ENCODE measurements at regions not wholly inside any gene's neighbourhood (a gene's known extent, or its start where the extent isn't known, plus 50 kb on each side); places are given as distances from the start of the nearest gene placed in this dataset.
A peak's percentile ranks its signal among the peaks of the same experiment; 100 is the strongest.

DNA sequence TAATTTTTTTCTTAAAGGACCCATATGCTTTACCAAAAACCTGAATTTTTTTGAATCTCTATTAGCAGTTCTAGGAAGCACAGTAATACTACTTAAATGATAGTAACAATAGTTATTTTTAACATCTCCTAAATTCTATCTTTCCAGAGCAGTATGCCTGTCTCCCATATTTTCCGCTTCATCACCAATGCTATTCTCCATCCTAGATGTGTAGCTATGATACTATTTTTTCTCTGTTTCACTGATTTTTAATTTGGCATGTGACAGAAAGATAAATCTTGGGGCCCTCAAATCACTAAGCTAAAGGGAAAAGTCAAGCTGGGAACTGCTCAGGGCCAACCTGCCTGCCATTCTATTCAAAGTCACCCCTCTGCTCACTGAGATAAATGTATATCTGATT is 102.3 kb upstream of the HMCN1 start:
- no peak for ATAC-seq
- TF ChIP-seq RARB (CRISPR knock-in tag; IDR thresholded peaks at IDR 0.05): no peak
- TF ChIP-seq PPARA (CRISPR knock-in tag; IDR thresholded peaks at IDR 0.05; ENCODE audit: borderline replicate concordance): no peak
- no peak for TF ChIP-seq ZFP3 (CRISPR knock-in tag; IDR thresholded peaks at IDR 0.05)
- TF ChIP-seq ZNF8 (CRISPR knock-in tag; IDR thresholded peaks at IDR 0.05): no peak
- TF ChIP-seq TSHZ2 (CRISPR knock-in tag; IDR thresholded peaks at IDR 0.05): no peak
- no peak for TF ChIP-seq CREB5 (CRISPR knock-in tag; IDR thresholded peaks at IDR 0.05; ENCODE audit: low read depth)

DNA sequence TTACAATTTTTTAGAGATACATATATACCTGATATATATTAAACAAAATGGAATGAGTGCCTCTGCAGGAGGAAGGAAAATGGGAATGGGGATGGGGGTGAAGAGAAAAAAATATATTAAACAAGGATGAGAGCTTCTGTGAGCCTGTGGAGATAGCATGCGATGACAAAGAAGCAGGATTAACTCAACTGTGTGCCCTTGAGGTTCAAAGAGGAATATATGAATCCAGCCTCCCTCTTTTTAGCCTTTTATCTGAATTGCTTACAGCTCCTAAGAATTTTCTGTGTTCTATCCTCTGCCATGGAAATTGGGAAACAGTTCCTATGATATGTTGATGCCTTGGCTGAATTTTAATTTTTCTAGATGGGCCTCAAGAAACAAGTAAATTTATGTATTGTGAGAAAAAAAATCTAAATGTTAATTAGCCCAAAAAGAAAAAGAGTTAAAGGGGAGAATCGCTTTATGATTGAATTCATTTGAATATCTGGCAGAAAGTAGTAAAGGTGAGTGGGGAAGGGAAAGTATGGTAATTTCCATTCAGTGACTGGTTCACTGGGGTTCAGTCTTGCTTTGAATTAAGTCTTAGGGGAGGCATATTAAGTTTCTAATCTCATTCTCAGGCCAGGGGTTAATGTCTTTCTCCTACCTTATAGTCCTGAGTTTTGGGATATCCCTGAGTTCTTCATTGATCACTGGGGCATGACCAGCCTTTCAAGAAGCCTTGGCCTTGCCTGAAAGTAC is 106.3 kb upstream of the HMCN1 start:
- no peak for TF ChIP-seq ESRRG (CRISPR knock-in tag; IDR thresholded peaks at IDR 0.05)
- no peak for ATAC-seq

DNA sequence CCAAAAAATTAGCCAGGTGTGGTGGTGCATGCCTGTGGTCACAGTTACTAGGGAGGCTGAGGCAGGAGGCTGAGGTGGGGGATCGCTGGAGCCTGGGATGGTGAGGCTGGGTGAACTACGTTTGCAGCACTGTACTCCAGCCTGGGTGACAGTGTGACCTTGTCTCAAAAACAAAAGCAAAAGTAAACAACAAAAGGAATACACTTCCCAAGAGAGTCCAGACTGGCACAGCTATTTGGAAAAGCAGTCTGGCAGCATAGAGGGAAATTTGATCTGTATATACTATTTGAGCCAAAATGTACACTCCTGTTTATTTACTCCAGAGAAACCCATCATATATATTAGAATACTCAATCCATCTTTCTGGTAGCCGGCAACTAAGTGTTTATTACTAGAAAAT is 107.0 kb upstream of the HMCN1 start:
- ATAC-seq: peak; percentile 57
- TF ChIP-seq BACH2 (CRISPR knock-in tag; IDR thresholded peaks at IDR 0.05; ENCODE audit: borderline replicate concordance) (no peak), PATZ1 (CRISPR knock-in tag; IDR thresholded peaks at IDR 0.05; ENCODE audit: borderline replicate concordance) (no peak), CSDC2 (CRISPR knock-in tag; IDR thresholded peaks at IDR 0.05) (no peak), SNAI2 (CRISPR knock-in tag; IDR thresholded peaks at IDR 0.05) (no peak), RARB (CRISPR knock-in tag; IDR thresholded peaks at IDR 0.05) (no peak), ZNF565 (CRISPR knock-in tag; conservative IDR thresholded peaks at IDR 0.05; ENCODE audit: low read depth) (no peak), CREB5 (CRISPR knock-in tag; IDR thresholded peaks at IDR 0.05; ENCODE audit: low read depth) (no peak), TCF4 (CRISPR knock-in tag; IDR thresholded peaks at IDR 0.05; ENCODE audit: borderline replicate concordance) (no peak), ZFP30 (CRISPR knock-in tag; IDR thresholded peaks at IDR 0.05) (no peak), ZNF8 (CRISPR knock-in tag; IDR thresholded peaks at IDR 0.05) (no peak), GLIS3 (CRISPR knock-in tag; IDR thresholded peaks at IDR 0.05) (no peak), ZNF70 (CRISPR knock-in tag; IDR thresholded peaks at IDR 0.05) (no peak)

- TF ChIP-seq ZNF8 (CRISPR knock-in tag; IDR thresholded peaks at IDR 0.05) (no peak), TCF4 (CRISPR knock-in tag; IDR thresholded peaks at IDR 0.05; ENCODE audit: borderline replicate concordance) (no peak), ISL1 (CRISPR knock-in tag; IDR thresholded peaks at IDR 0.05) (no peak), CSDC2 (CRISPR knock-in tag; IDR thresholded peaks at IDR 0.05) (no peak), OSR1 (CRISPR knock-in tag; IDR thresholded peaks at IDR 0.05) (no peak), ZC3H10 (CRISPR knock-in tag; IDR thresholded peaks at IDR 0.05) (no peak), ZNF565 (CRISPR knock-in tag; conservative IDR thresholded peaks at IDR 0.05; ENCODE audit: low read depth) (no peak), TSHZ2 (CRISPR knock-in tag; IDR thresholded peaks at IDR 0.05) (no peak), CREB5 (CRISPR knock-in tag; IDR thresholded peaks at IDR 0.05; ENCODE audit: low read depth) (no peak), PPARA (CRISPR knock-in tag; IDR thresholded peaks at IDR 0.05; ENCODE audit: borderline replicate concordance) (no peak), ZFP30 (CRISPR knock-in tag; IDR thresholded peaks at IDR 0.05) (no peak), SNAI2 (CRISPR knock-in tag; IDR thresholded peaks at IDR 0.05) (no peak), TOX (CRISPR knock-in tag; IDR thresholded peaks at IDR 0.05; ENCODE audit: borderline replicate concordance) (no peak)
- TF ChIP-seq, protein P1, sequence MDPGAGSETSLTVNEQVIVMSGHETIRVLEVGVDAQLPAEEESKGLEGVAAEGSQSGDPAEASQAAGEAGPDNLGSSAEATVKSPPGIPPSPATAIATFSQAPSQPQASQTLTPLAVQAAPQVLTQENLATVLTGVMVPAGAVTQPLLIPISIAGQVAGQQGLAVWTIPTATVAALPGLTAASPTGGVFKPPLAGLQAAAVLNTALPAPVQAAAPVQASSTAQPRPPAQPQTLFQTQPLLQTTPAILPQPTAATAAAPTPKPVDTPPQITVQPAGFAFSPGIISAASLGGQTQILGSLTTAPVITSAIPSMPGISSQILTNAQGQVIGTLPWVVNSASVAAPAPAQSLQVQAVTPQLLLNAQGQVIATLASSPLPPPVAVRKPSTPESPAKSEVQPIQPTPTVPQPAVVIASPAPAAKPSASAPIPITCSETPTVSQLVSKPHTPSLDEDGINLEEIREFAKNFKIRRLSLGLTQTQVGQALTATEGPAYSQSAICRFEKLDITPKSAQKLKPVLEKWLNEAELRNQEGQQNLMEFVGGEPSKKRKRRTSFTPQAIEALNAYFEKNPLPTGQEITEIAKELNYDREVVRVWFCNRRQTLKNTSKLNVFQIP (CRISPR knock-in tag; IDR thresholded peaks at IDR 0.05; ENCODE audit: borderline replicate concordance, low read depth): no peak
- ATAC-seq: no peak
These were observed 107.8 kb upstream of the HMCN1 start for GRCh38 chr1:185626344-185626743.

Data from SK-N-SH treated with all-trans-retinoic acid at 6 μM for 48 hours (cell line).